ENCODE measurements at regions not wholly inside any gene's neighbourhood (a gene's known extent, or its start where the extent isn't known, plus 50 kb on each side); places are given as distances from the start of the nearest gene placed in this dataset.
A peak's percentile ranks its signal among the peaks of the same experiment; 100 is the strongest.

- H3K27ac Mint-ChIP-seq: no peak overlapping the region
- TF ChIP-seq CBFB (CRISPR knock-in tag; IDR thresholded peaks at IDR 0.05; ENCODE audit: low read depth): no peak
- no peak for TF ChIP-seq E2F1 (CRISPR knock-in tag; IDR thresholded peaks at IDR 0.05)
- no peak for TF ChIP-seq ZMAT4 (CRISPR knock-in tag; IDR thresholded peaks at IDR 0.05)
- no peak for TF ChIP-seq CDX4 (CRISPR knock-in tag; IDR thresholded peaks at IDR 0.05; ENCODE audit: borderline replicate concordance)
- ChIA-PET POLR2A (no interaction called here), CTCF (no interaction called here)
- 0 out of 2 replicates have a peak, but pooled peaks cover 2% of the 10 kb centered on the region for H3K36me3 Mint-ChIP-seq
- no peak overlapping the region for H3K4me3 Mint-ChIP-seq
- H3K9me3 Mint-ChIP-seq: peaks cover 23% of the 10 kb centered on the region
- H3K4me1 Mint-ChIP-seq: peaks cover 1% of the 10 kb centered on the region; the same call in 1 of the 2 replicates
- ATAC-seq: no peak
- DNase-seq (ENCODE audit: low spot score): no peak
- no peaks in the 10 kb centered on the region for H3K27me3 Mint-ChIP-seq (ENCODE audit: low read depth)
Measured at GRCh38 chr2:76000425-76000824, 289.7 kb upstream of the GCFC2 start.

GRCh38 chr2:75998451-75998850 lies 287.7 kb upstream of the GCFC2 start:
- ChIA-PET POLR2A (no interaction called here), CTCF (no interaction called here)
- no peak for TF ChIP-seq ESRRA (CRISPR knock-in tag; IDR thresholded peaks at IDR 0.05; ENCODE audit: borderline replicate concordance)
- no peak for TF ChIP-seq ZNF121 (CRISPR knock-in tag; IDR thresholded peaks at IDR 0.05)
- TF ChIP-seq SMAD3 (CRISPR knock-in tag; IDR thresholded peaks at IDR 0.05; ENCODE audit: borderline replicate concordance): no peak
- no peak for TF ChIP-seq USF1 (CRISPR knock-in tag; IDR thresholded peaks at IDR 0.05)
- no peak for ATAC-seq
- no peak for DNase-seq (ENCODE audit: low spot score)
- Mint-ChIP-seq H3K9me3 (peaks cover 31% of the 10 kb centered on the region), H3K36me3 (0 out of 2 replicates have a peak, but pooled peaks cover 2% of the 10 kb centered on the region), H3K4me3 (no peak overlapping the region), H3K4me1 (no peaks in the 10 kb centered on the region), H3K27ac (no peak overlapping the region), H3K27me3 (ENCODE audit: low read depth) (no peaks in the 10 kb centered on the region)

GRCh38 chr2:75994759-75995158 lies 284.0 kb upstream of the GCFC2 start:
- Mint-ChIP-seq H3K27ac (no peak overlapping the region), H3K36me3 (peaks cover 15% of the 10 kb centered on the region), H3K4me3 (no peak overlapping the region), H3K9me3 (peaks cover 42% of the 10 kb centered on the region), H3K27me3 (ENCODE audit: low read depth) (no peaks in the 10 kb centered on the region), H3K4me1 (no peaks in the 10 kb centered on the region)
- DNase-seq (ENCODE audit: low spot score): peak; percentile 44
- ATAC-seq: peak; percentile 90
- CTCF ChIA-PET: interaction anchor here (0.8 to 1.7 kb wide), 5 partner anchors 25 to 605 kb away, joined by 3 to 6 read pairs (median 5); no protein-coding TSS in a partner anchor
- POLR2A ChIA-PET: no interaction called here
- no peak for TF ChIP-seq FOXJ3 (CRISPR knock-in tag; IDR thresholded peaks at IDR 0.05; ENCODE audit: borderline replicate concordance)
- no peak for TF ChIP-seq ZNF281 (CRISPR knock-in tag; IDR thresholded peaks at IDR 0.05)
- TF ChIP-seq ZNF416 (CRISPR knock-in tag; IDR thresholded peaks at IDR 0.05): no peak
- no peak for TF ChIP-seq ATF2 (CRISPR knock-in tag; IDR thresholded peaks at IDR 0.05; ENCODE audit: borderline replicate concordance, low read depth)
- no peak for TF ChIP-seq IRF1 (CRISPR knock-in tag; IDR thresholded peaks at IDR 0.05)
- no peak for TF ChIP-seq CBFB (CRISPR knock-in tag; IDR thresholded peaks at IDR 0.05; ENCODE audit: low read depth)
- TF ChIP-seq HMGXB4 (CRISPR knock-in tag; IDR thresholded peaks at IDR 0.05): no peak
- TF ChIP-seq ESRRA (CRISPR knock-in tag; IDR thresholded peaks at IDR 0.05; ENCODE audit: borderline replicate concordance): no peak
- no peak for TF ChIP-seq SMAD3 (CRISPR knock-in tag; IDR thresholded peaks at IDR 0.05; ENCODE audit: borderline replicate concordance)
- no peak for TF ChIP-seq ZNF512 (CRISPR knock-in tag; IDR thresholded peaks at IDR 0.05; ENCODE audit: borderline replicate concordance)
- no peak for TF ChIP-seq ZNF396 (CRISPR knock-in tag; IDR thresholded peaks at IDR 0.05; ENCODE audit: borderline replicate concordance)
- TF ChIP-seq MAX (CRISPR knock-in tag; IDR thresholded peaks at IDR 0.05): no peak
- no peak for TF ChIP-seq ZNF263 (CRISPR knock-in tag; IDR thresholded peaks at IDR 0.05; ENCODE audit: low read depth)
